NCI-H446 (cell line): ENCODE measurements at regions not wholly inside any gene's neighbourhood (a gene's known extent, or its start where the extent isn't known, plus 50 kb on each side); places are given as distances from the start of the nearest gene placed in this dataset.

Experiments
- DNase-seq, 2 experiments: peaks; one replicate each; lab custom pipeline; 2025; lab: John Stamatoyannopoulos, UW

- no peak for DNase-seq
Measured at GRCh38 chr2:146147448-146148012, 1627.6 kb upstream of the ZEB2 start.

GRCh38 chr2:146143971-146144370 is 1624.1 kb upstream of the ZEB2 start:
- no peak for DNase-seq

- no peak for DNase-seq
Measured at GRCh38 chr2:146138820-146139219, 1618.9 kb upstream of the ZEB2 start.

- DNase-seq = no peak
Measured at GRCh38 chr2:146135245-146135644, 1615.3 kb upstream of the ZEB2 start.

- no peak for DNase-seq
Measured at GRCh38 chr2:146131785-146132184, 1611.9 kb upstream of the ZEB2 start.

GRCh38 chr2:146131048-146131447 is 1611.1 kb upstream of the ZEB2 start:
- DNase-seq = no peak

GRCh38 chr2:146130290-146130689 is 1610.4 kb upstream of the ZEB2 start:
- no peak for DNase-seq

- DNase-seq = no peak
Measured at GRCh38 chr2:146129231-146129630, 1609.3 kb upstream of the ZEB2 start.

- no peak for DNase-seq
Measured at GRCh38 chr2:146128216-146128615, 1608.3 kb upstream of the ZEB2 start.

- DNase-seq = no peak
Measured at GRCh38 chr2:146125551-146125950, 1605.6 kb upstream of the ZEB2 start.

GRCh38 chr2:146124741-146125140 is 1604.8 kb upstream of the ZEB2 start:
- no peak for DNase-seq

GRCh38 chr2:146123714-146124113 is 1603.8 kb upstream of the ZEB2 start:
- no peak for DNase-seq

GRCh38 chr2:146123256-146123655 is 1603.3 kb upstream of the ZEB2 start:
- DNase-seq = no peak

- DNase-seq = no peak
Measured at GRCh38 chr2:146119586-146119985, 1599.7 kb upstream of the ZEB2 start.

- no peak for DNase-seq
Measured at GRCh38 chr2:146108993-146109392, 1589.1 kb upstream of the ZEB2 start.

GRCh38 chr2:146094185-146094584 is 1574.3 kb upstream of the ZEB2 start:
- DNase-seq = no peak

- DNase-seq = no peak
Measured at GRCh38 chr2:146081459-146081858, 1561.5 kb upstream of the ZEB2 start.

GRCh38 chr2:146080925-146081324 is 1561.0 kb upstream of the ZEB2 start:
- no peak for DNase-seq

- no peak for DNase-seq
Measured at GRCh38 chr2:146079216-146079615, 1559.3 kb upstream of the ZEB2 start.

- DNase-seq = no peak
Measured at GRCh38 chr2:146077156-146077555, 1557.2 kb upstream of the ZEB2 start.

GRCh38 chr2:146068051-146068450 is 1548.1 kb upstream of the ZEB2 start:
- no peak for DNase-seq

GRCh38 chr2:146048141-146048540 is 1528.2 kb upstream of the ZEB2 start:
- DNase-seq = no peak

- no peak for DNase-seq
Measured at GRCh38 chr2:146041274-146041910, 1521.5 kb upstream of the ZEB2 start.

GRCh38 chr2:146040051-146040450 is 1520.1 kb upstream of the ZEB2 start:
- DNase-seq = no peak
